ENCODE measurements at regions not wholly inside any gene's neighbourhood (a gene's known extent, or its start where the extent isn't known, plus 50 kb on each side); places are given as distances from the start of the nearest gene placed in this dataset.

- Mint-ChIP-seq H3K27me3 (ENCODE audit: low read depth) (peaks cover 25% of the 10 kb centered on the region), H3K4me1 (peaks cover 5% of the 10 kb centered on the region), H3K36me3 (no peaks in the 10 kb centered on the region), H3K9me3 (no peaks in the 10 kb centered on the region), H3K4me3 (no peak overlapping the region), H3K27ac (no peak overlapping the region)
- DNase-seq (ENCODE audit: low spot score in 2 of 2, unreplicated experiment in 2 of 2): no peak
- no peak for TF ChIP-seq CTCF (IDR thresholded peaks at IDR 0.05; ENCODE audit: unreplicated experiment)
These were observed 429.1 kb upstream of the ARGLU1 start for GRCh38 chr13:106996867-106997618.

- Mint-ChIP-seq H3K36me3 (no peaks in the 10 kb centered on the region), H3K4me3 (no peak overlapping the region), H3K27me3 (ENCODE audit: low read depth) (peaks cover 5% of the 10 kb centered on the region), H3K9me3 (no peaks in the 10 kb centered on the region), H3K4me1 (peaks cover 33% of the 10 kb centered on the region), H3K27ac (no peak overlapping the region)
- no peak for TF ChIP-seq CTCF (IDR thresholded peaks at IDR 0.05; ENCODE audit: unreplicated experiment)
- DNase-seq (ENCODE audit: low spot score in 2 of 2, unreplicated experiment in 2 of 2): no peak
These were observed 422.7 kb upstream of the ARGLU1 start for GRCh38 chr13:106990594-106990993.

DNA sequence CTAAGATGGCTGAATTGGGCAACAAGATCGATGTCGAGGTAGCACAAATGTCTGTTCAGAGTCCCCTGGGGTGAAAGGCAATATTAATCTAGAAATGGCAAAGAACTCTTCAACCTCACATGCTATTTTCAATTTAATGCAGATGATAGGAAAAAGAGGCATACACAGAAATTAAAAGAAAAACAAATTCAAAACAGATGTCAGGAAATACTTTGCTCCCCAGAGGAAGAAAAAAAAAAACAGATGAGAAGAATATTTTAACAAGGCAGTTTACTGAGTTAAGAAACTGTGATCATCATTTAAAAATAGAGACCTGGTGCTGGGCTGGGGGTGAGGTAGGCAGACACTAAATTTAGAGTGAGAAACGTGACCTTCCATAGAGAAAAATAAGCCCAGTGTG lies 421.9 kb upstream of the ARGLU1 start:
- TF ChIP-seq CTCF (IDR thresholded peaks at IDR 0.05; ENCODE audit: unreplicated experiment): no peak
- Mint-ChIP-seq H3K9me3 (no peaks in the 10 kb centered on the region), H3K4me1 (peaks cover 40% of the 10 kb centered on the region), H3K27me3 (ENCODE audit: low read depth) (peaks cover 5% of the 10 kb centered on the region), H3K36me3 (no peaks in the 10 kb centered on the region), H3K4me3 (no peak overlapping the region), H3K27ac (no peak overlapping the region)
- no peak for DNase-seq (ENCODE audit: low spot score in 2 of 2, unreplicated experiment in 2 of 2)

DNA sequence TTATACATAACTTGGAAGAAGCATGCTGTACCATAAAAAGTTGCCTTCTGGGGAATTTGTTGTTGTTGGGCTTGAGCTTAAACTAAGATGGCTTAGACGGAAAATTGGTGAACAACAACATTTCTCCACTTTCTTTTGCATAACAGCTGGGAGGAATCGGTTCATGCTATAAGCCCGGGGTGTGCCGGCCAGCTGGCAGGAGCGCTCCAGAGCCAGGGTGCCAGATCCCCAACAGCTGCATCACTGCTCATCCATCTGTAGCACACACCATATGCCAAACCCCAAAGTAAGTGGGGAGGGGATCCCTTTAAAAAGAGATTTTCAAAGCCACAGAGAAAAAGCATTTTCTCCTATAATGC lies 419.5 kb upstream of the ARGLU1 start:
- H3K36me3 Mint-ChIP-seq: no peaks in the 10 kb centered on the region
- no peak for TF ChIP-seq CTCF (IDR thresholded peaks at IDR 0.05; ENCODE audit: unreplicated experiment)
- H3K27ac Mint-ChIP-seq: no peak overlapping the region
- no peaks in the 10 kb centered on the region for H3K9me3 Mint-ChIP-seq
- peaks cover 2% of the 10 kb centered on the region for H3K27me3 Mint-ChIP-seq (ENCODE audit: low read depth)
- no peak for DNase-seq (ENCODE audit: low spot score in 2 of 2, unreplicated experiment in 2 of 2)
- H3K4me3 Mint-ChIP-seq: no peak overlapping the region
- peaks cover 40% of the 10 kb centered on the region for H3K4me1 Mint-ChIP-seq

GRCh38 chr13:106986687-106987426 lies 418.9 kb upstream of the ARGLU1 start:
- H3K27ac Mint-ChIP-seq: no peak overlapping the region
- H3K4me1 Mint-ChIP-seq: peaks cover 40% of the 10 kb centered on the region
- no peak for TF ChIP-seq CTCF (IDR thresholded peaks at IDR 0.05; ENCODE audit: unreplicated experiment)
- no peaks in the 10 kb centered on the region for H3K27me3 Mint-ChIP-seq (ENCODE audit: low read depth)
- no peaks in the 10 kb centered on the region for H3K9me3 Mint-ChIP-seq
- no peak overlapping the region for H3K4me3 Mint-ChIP-seq
- DNase-seq (ENCODE audit: low spot score in 2 of 2, unreplicated experiment in 2 of 2): no peak
- H3K36me3 Mint-ChIP-seq: no peaks in the 10 kb centered on the region
